MM.1S (cell line): ENCODE measurements at regions not wholly inside any gene's neighbourhood (a gene's known extent, or its start where the extent isn't known, plus 50 kb on each side); places are given as distances from the start of the nearest gene placed in this dataset.

Experiments
- EZH2 ChIP-seq: fragments of 300-600 bp; sonication (generic); optimal IDR thresholded peaks from 2 replicates; pipeline ENCODE3; 2017; ENCODE audit warnings: low read depth, mild to moderate bottlenecking, antibody characterized with exemption, low read length, mixed read lengths
- TF ChIP-seq, protein P1 (sequence below): fragments of 300-600 bp; sonication (generic); IDR thresholded peaks from 2 replicates; pipeline ENCODE4 v1.5.1; 2016; ENCODE audit warnings: antibody characterized with exemption, low read length, mixed read lengths

GRCh38 chr13:73365681-73366080 lies 306.9 kb downstream of the KLF5 start:
- TF ChIP-seq, protein P1, sequence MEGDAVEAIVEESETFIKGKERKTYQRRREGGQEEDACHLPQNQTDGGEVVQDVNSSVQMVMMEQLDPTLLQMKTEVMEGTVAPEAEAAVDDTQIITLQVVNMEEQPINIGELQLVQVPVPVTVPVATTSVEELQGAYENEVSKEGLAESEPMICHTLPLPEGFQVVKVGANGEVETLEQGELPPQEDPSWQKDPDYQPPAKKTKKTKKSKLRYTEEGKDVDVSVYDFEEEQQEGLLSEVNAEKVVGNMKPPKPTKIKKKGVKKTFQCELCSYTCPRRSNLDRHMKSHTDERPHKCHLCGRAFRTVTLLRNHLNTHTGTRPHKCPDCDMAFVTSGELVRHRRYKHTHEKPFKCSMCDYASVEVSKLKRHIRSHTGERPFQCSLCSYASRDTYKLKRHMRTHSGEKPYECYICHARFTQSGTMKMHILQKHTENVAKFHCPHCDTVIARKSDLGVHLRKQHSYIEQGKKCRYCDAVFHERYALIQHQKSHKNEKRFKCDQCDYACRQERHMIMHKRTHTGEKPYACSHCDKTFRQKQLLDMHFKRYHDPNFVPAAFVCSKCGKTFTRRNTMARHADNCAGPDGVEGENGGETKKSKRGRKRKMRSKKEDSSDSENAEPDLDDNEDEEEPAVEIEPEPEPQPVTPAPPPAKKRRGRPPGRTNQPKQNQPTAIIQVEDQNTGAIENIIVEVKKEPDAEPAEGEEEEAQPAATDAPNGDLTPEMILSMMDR: no peak
- TF ChIP-seq EZH2: no peak
